Duodenal mucosa (tissue), 2 donors: ENCODE measurements at regions not wholly inside any gene's neighbourhood (a gene's known extent, or its start where the extent isn't known, plus 50 kb on each side); places are given as distances from the start of the nearest gene placed in this dataset.

Experiments
- H3K27ac ChIP-seq: one replicate; pipeline ENCODE4 v1.7.0; 2013; ENCODE audit warnings: low read depth, low read length
- H3K27me3 ChIP-seq, 2 donors: one replicate each; pipeline ENCODE4 v1.7.0; 2013; ENCODE audit warnings: low read length in 2 of 2, control low read depth in 1 of 2; ENCODE audit not compliant: insufficient read depth in 2 of 2, control insufficient read depth in 1 of 2
- H3K36me3 ChIP-seq, 2 donors: one replicate each; pipeline ENCODE4 v1.7.0; 2013; ENCODE audit warnings: low read length in 2 of 2, control low read depth in 1 of 2; ENCODE audit not compliant: insufficient read depth in 2 of 2, control insufficient read depth in 1 of 2
- H3K4me1 ChIP-seq, 2 donors: one replicate each; pipeline ENCODE4 v1.7.0; 2013; ENCODE audit warnings: low read length in 2 of 2, control low read depth in 1 of 2; ENCODE audit not compliant: insufficient read depth in 2 of 2, control insufficient read depth in 1 of 2
- H3K4me3 ChIP-seq, 2 donors: one replicate each; pipeline ENCODE4 v1.7.0; 2013; ENCODE audit warnings: low read length in 2 of 2, low read depth in 1 of 2
- H3K9ac ChIP-seq, 2 donors: one replicate each; pipeline ENCODE4 v1.7.0; 2013; ENCODE audit warnings: low read length in 2 of 2, low read depth in 1 of 2
- H3K9me3 ChIP-seq, 2 donors: one replicate each; pipeline ENCODE4 v1.7.0; 2013; ENCODE audit warnings: low read length in 2 of 2, control low read depth in 1 of 2; ENCODE audit not compliant: control insufficient read depth in 1 of 2

GRCh38 chr16:52283584-52284375 lies 263.2 kb downstream of the TOX3 start:
- Histone ChIP-seq H3K27ac (no peak overlapping the region), H3K4me3 (no peak overlapping the region), H3K9me3 (no peaks in the 10 kb centered on the region), H3K27me3 (no peaks in the 10 kb centered on the region), H3K36me3 (no peaks in the 10 kb centered on the region), H3K9ac (no peak overlapping the region), H3K4me1 (no peaks in the 10 kb centered on the region)

- Histone ChIP-seq H3K36me3 (no peaks in the 10 kb centered on the region), H3K4me3 (no peak overlapping the region), H3K27ac (no peak overlapping the region), H3K9me3 (no peaks in the 10 kb centered on the region), H3K4me1 (no peaks in the 10 kb centered on the region), H3K9ac (no peak overlapping the region), H3K27me3 (no peaks in the 10 kb centered on the region)
These were observed 263.9 kb downstream of the TOX3 start for GRCh38 chr16:52283018-52283417.

- H3K9ac ChIP-seq = no peak overlapping the region
- no peaks in the 10 kb centered on the region for H3K36me3 ChIP-seq
- H3K27ac ChIP-seq = no peak overlapping the region
- H3K9me3 ChIP-seq = no peaks in the 10 kb centered on the region
- H3K4me1 ChIP-seq = no peaks in the 10 kb centered on the region
- no peak overlapping the region for H3K4me3 ChIP-seq
- no peaks in the 10 kb centered on the region for H3K27me3 ChIP-seq
These were observed 266.9 kb downstream of the TOX3 start for GRCh38 chr16:52280086-52280485.

- Histone ChIP-seq H3K4me3 (no peak overlapping the region), H3K9ac (no peak overlapping the region)
These were observed 275.7 kb downstream of the TOX3 start for GRCh38 chr16:52271088-52271750.

GRCh38 chr16:52265446-52265861 lies 281.5 kb downstream of the TOX3 start:
- Histone ChIP-seq H3K4me3 (no peak overlapping the region), H3K27ac (no peak overlapping the region), H3K27me3 (no peaks in the 10 kb centered on the region)

More at GRCh38 chr16:52271088-52271750, 275.7 kb downstream of the TOX3 start:
- H3K9me3 ChIP-seq = peaks cover 0 to 3% of the 10 kb centered on the region in 2 donors
- H3K27ac ChIP-seq = no peak overlapping the region
- no peaks in the 10 kb centered on the region for H3K36me3 ChIP-seq
- no peaks in the 10 kb centered on the region for H3K27me3 ChIP-seq
- no peaks in the 10 kb centered on the region for H3K4me1 ChIP-seq

GRCh38 chr16:52257534-52257933 lies 289.4 kb downstream of the TOX3 start:
- Histone ChIP-seq H3K9me3 (no peaks in the 10 kb centered on the region), H3K36me3 (no peaks in the 10 kb centered on the region), H3K9ac (no peak overlapping the region), H3K27ac (no peak overlapping the region), H3K27me3 (no peaks in the 10 kb centered on the region), H3K4me1 (peaks cover 9 to 27% of the 10 kb centered on the region in 2 donors), H3K4me3 (no peak overlapping the region)

More at GRCh38 chr16:52265446-52265861, 281.5 kb downstream of the TOX3 start:
- H3K9ac ChIP-seq = no peak overlapping the region
- H3K36me3 ChIP-seq = no peaks in the 10 kb centered on the region
- no peaks in the 10 kb centered on the region for H3K9me3 ChIP-seq
- H3K4me1 ChIP-seq = peaks cover 0 to 3% of the 10 kb centered on the region in 2 donors

GRCh38 chr16:52256310-52257078 lies 290.4 kb downstream of the TOX3 start:
- Histone ChIP-seq H3K4me1 (peaks cover 9 to 27% of the 10 kb centered on the region in 2 donors), H3K4me3 (peak overlapping the region; percentile 39 to 52), H3K27me3 (no peaks in the 10 kb centered on the region), H3K9me3 (no peaks in the 10 kb centered on the region), H3K9ac (no peak overlapping the region), H3K36me3 (no peaks in the 10 kb centered on the region), H3K27ac (peak overlapping the region; percentile 61)

GRCh38 chr16:52254746-52255145 lies 292.2 kb downstream of the TOX3 start:
- Histone ChIP-seq H3K36me3 (no peaks in the 10 kb centered on the region), H3K27ac (no peak overlapping the region), H3K9me3 (no peaks in the 10 kb centered on the region), H3K4me1 (peaks cover 9 to 27% of the 10 kb centered on the region in 2 donors), H3K9ac (no peak overlapping the region), H3K27me3 (no peaks in the 10 kb centered on the region), H3K4me3 (no peak overlapping the region)

- H3K9me3 ChIP-seq = peaks cover 0 to 3% of the 10 kb centered on the region in 2 donors
- no peaks in the 10 kb centered on the region for H3K27me3 ChIP-seq
- no peak overlapping the region for H3K27ac ChIP-seq
- peaks cover 9 to 25% of the 10 kb centered on the region in 2 donors for H3K4me1 ChIP-seq
- no peak overlapping the region for H3K4me3 ChIP-seq
- H3K36me3 ChIP-seq = no peaks in the 10 kb centered on the region
- no peak overlapping the region for H3K9ac ChIP-seq
These were observed 294.3 kb downstream of the TOX3 start for GRCh38 chr16:52252680-52253079.

- H3K4me1 ChIP-seq = peaks cover 4 to 15% of the 10 kb centered on the region in 2 donors
- no peak overlapping the region for H3K27ac ChIP-seq
- H3K4me3 ChIP-seq = no peak overlapping the region
- no peaks in the 10 kb centered on the region for H3K36me3 ChIP-seq
- peaks cover 0 to 7% of the 10 kb centered on the region in 2 donors for H3K9me3 ChIP-seq
- no peaks in the 10 kb centered on the region for H3K27me3 ChIP-seq
- H3K9ac ChIP-seq = no peak overlapping the region
These were observed 295.4 kb downstream of the TOX3 start for GRCh38 chr16:52251495-52251894.
